ENCODE measurements at regions not wholly inside any gene's neighbourhood (a gene's known extent, or its start where the extent isn't known, plus 50 kb on each side); places are given as distances from the start of the nearest gene placed in this dataset.

GRCh38 chr16:27699540-27699939, 149.6 kb downstream of the KATNIP start:
- in situ Hi-C loops (cut with MboI) = no loop called here
- TF ChIP-seq ZBTB7A (IDR thresholded peaks at IDR 0.05; ENCODE audit: borderline replicate concordance, control insufficient read depth, low read depth, low read length) = no peak
- no peak for TF ChIP-seq ZNF639 (CRISPR knock-in tag; conservative IDR thresholded peaks at IDR 0.05 in 1 of 2, IDR thresholded peaks at IDR 0.05 in 1 of 2)
- TF ChIP-seq PBX2 (CRISPR knock-in tag; IDR thresholded peaks at IDR 0.05; ENCODE audit: low read depth) = no peak
- TF ChIP-seq PBX2 (tag; conservative IDR thresholded peaks at IDR 0.05; ENCODE audit: low read depth) = no peak
- no peak for TF ChIP-seq PHTF2 (CRISPR knock-in tag; IDR thresholded peaks at IDR 0.05)
- TF ChIP-seq, protein P1, sequence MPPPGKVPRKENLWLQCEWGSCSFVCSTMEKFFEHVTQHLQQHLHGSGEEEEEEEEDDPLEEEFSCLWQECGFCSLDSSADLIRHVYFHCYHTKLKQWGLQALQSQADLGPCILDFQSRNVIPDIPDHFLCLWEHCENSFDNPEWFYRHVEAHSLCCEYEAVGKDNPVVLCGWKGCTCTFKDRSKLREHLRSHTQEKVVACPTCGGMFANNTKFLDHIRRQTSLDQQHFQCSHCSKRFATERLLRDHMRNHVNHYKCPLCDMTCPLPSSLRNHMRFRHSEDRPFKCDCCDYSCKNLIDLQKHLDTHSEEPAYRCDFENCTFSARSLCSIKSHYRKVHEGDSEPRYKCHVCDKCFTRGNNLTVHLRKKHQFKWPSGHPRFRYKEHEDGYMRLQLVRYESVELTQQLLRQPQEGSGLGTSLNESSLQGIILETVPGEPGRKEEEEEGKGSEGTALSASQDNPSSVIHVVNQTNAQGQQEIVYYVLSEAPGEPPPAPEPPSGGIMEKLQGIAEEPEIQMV (tag; conservative IDR thresholded peaks at IDR 0.05; ENCODE audit: low read depth) = no peak
- TF ChIP-seq, protein P2, sequence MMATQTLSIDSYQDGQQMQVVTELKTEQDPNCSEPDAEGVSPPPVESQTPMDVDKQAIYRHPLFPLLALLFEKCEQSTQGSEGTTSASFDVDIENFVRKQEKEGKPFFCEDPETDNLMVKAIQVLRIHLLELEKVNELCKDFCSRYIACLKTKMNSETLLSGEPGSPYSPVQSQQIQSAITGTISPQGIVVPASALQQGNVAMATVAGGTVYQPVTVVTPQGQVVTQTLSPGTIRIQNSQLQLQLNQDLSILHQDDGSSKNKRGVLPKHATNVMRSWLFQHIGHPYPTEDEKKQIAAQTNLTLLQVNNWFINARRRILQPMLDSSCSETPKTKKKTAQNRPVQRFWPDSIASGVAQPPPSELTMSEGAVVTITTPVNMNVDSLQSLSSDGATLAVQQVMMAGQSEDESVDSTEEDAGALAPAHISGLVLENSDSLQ (IDR thresholded peaks at IDR 0.05) = no peak
- no peak for TF ChIP-seq ZKSCAN1 (IDR thresholded peaks at IDR 0.05; ENCODE audit: low read depth, low read length)
- TF ChIP-seq CREB3L1 (IDR thresholded peaks at IDR 0.05; ENCODE audit: borderline replicate concordance, low read depth) = no peak
- no peak for TF ChIP-seq ZSCAN32 (CRISPR knock-in tag; IDR thresholded peaks at IDR 0.05)
- no peak for TF ChIP-seq SREBF1 (IDR thresholded peaks at IDR 0.05; ENCODE audit: borderline replicate concordance, low read depth, low read length)
- TF ChIP-seq NELFE (IDR thresholded peaks at IDR 0.05; ENCODE audit: insufficient read depth, insufficient read length) = no peak
- TF ChIP-seq YBX1 (IDR thresholded peaks at IDR 0.05) = no peak
- no peak for TF ChIP-seq ZNF583 (CRISPR knock-in tag; IDR thresholded peaks at IDR 0.05)
- Histone ChIP-seq H4K20me1 (replicated peaks; ENCODE audit: control insufficient read depth, insufficient read depth, low read length) (no peaks in the 10 kb centered on the region), H3K9me3 (replicated peaks; ENCODE audit: control insufficient read depth, insufficient read depth, low read depth, low read length) (no peaks in the 10 kb centered on the region), H3K27ac (ENCODE audit: extremely low read depth, low read depth, low read length) (no peak overlapping the region), H2AFZ (ENCODE audit: low read depth, low read length) (no peak overlapping the region), H3K36me3 (ENCODE audit: control insufficient read depth, insufficient read depth, low read length) (no peaks in the 10 kb centered on the region), H3K9ac (ENCODE audit: insufficient read depth in 1 of 2, low read depth in 2 of 2, low read length in 2 of 2) (no peak overlapping the region), H3K4me2 (ENCODE audit: insufficient read depth, low read length) (no peak overlapping the region), H3K79me2 (ENCODE audit: control insufficient read depth, insufficient read depth, low read length) (no peaks in the 10 kb centered on the region), H3K9me1 (ENCODE audit: control insufficient read depth, insufficient read depth, low read length) (no peaks in the 10 kb centered on the region), H3K4me3 (no peak overlapping the region), H3K4me1 (replicated peaks in 1 of 2; ENCODE audit: control insufficient read depth in 2 of 2, insufficient read depth in 2 of 2, low read length in 2 of 2) (no peaks in the 10 kb centered on the region; a peak in 1 of 5 replicates), H3K27me3 (ENCODE audit: control insufficient read depth in 2 of 2, insufficient read depth in 2 of 2, low read length in 2 of 2) (no peaks in the 10 kb centered on the region)
- CTCF ChIA-PET (ENCODE audit: low intra/inter-chr PET ratio) = no interaction called here
- POLR2A ChIA-PET = no interaction called here
- intact Hi-C loops (cut with micrococcal nuclease) = no loop called here
- FAIRE-seq (no peak), DNase-seq (ENCODE audit: extremely low read depth in 1 of 4, low spot score in 3 of 4) (no peak), ATAC-seq (no peak)
- no TSS peak for BruUV-seq (replicated peaks)
- 86% methylated on average over 7 of the region's 7 CpGs for WGBS (ENCODE audit: insufficient coverage, low coverage, missing lambda C conversion rate)
